Muscle layer of colon (tissue), 2 donors: ENCODE measurements at regions not wholly inside any gene's neighbourhood (a gene's known extent, or its start where the extent isn't known, plus 50 kb on each side); places are given as distances from the start of the nearest gene placed in this dataset.

Source experiments
- H3K27ac ChIP-seq: one replicate; pipeline ENCODE4 v1.7.0; 2013; ENCODE audit warnings: low read depth, mild to moderate bottlenecking, low read length, moderate library complexity
- H3K27me3 ChIP-seq, 2 donors: one replicate each; pipeline ENCODE4 v1.7.0; 2013; ENCODE audit warnings: low read length in 2 of 2, mild to moderate bottlenecking in 2 of 2; ENCODE audit not compliant: insufficient read depth in 2 of 2, control insufficient read depth in 1 of 2
- H3K36me3 ChIP-seq: one replicate; pipeline ENCODE4 v1.7.0; 2013; ENCODE audit warnings: mild to moderate bottlenecking, low read length; ENCODE audit not compliant: insufficient read depth
- H3K4me1 ChIP-seq: one replicate; pipeline ENCODE4 v1.7.0; 2013; ENCODE audit warnings: mild to moderate bottlenecking, low read length; ENCODE audit not compliant: insufficient read depth
- H3K4me3 ChIP-seq, 2 donors: one replicate each; pipeline ENCODE4 v1.7.0; 2013; ENCODE audit warnings: low read length in 2 of 2, low read depth in 1 of 2, mild to moderate bottlenecking in 1 of 2, moderate library complexity in 1 of 2
- H3K9ac ChIP-seq: one replicate; pipeline ENCODE4 v1.7.0; 2013; ENCODE audit warnings: low read length
- H3K9me3 ChIP-seq: one replicate; pipeline ENCODE4 v1.7.0; 2013; ENCODE audit warnings: mild to moderate bottlenecking, low read length
- donor health status: abdominal sarcoma.
- donor health status: Adenocarcinoma of cecum.

GRCh38 chr1:56415720-56416119 lies 163.6 kb downstream of the PLPP3 start:
- H3K9ac ChIP-seq = no peak overlapping the region
- no peaks in the 10 kb centered on the region for H3K36me3 ChIP-seq
- peaks cover 19% of the 10 kb centered on the region for H3K4me1 ChIP-seq
- no peak overlapping the region for H3K4me3 ChIP-seq
- H3K9me3 ChIP-seq = no peaks in the 10 kb centered on the region
- H3K27me3 ChIP-seq = no peaks in the 10 kb centered on the region
- H3K27ac ChIP-seq = no peak overlapping the region

GRCh38 chr1:56415258-56415657 lies 164.1 kb downstream of the PLPP3 start:
- no peaks in the 10 kb centered on the region for H3K27me3 ChIP-seq
- H3K4me1 ChIP-seq = peaks cover 19% of the 10 kb centered on the region
- H3K27ac ChIP-seq = no peak overlapping the region
- H3K4me3 ChIP-seq = no peak overlapping the region
- no peaks in the 10 kb centered on the region for H3K36me3 ChIP-seq
- H3K9me3 ChIP-seq = no peaks in the 10 kb centered on the region
- no peak overlapping the region for H3K9ac ChIP-seq

- Histone ChIP-seq H3K9ac (no peak overlapping the region), H3K36me3 (no peaks in the 10 kb centered on the region), H3K4me3 (no peak overlapping the region), H3K27me3 (no peaks in the 10 kb centered on the region), H3K4me1 (peaks cover 19% of the 10 kb centered on the region), H3K27ac (no peak overlapping the region), H3K9me3 (no peaks in the 10 kb centered on the region)
Measured at GRCh38 chr1:56414728-56415224, 164.6 kb downstream of the PLPP3 start.

GRCh38 chr1:56413671-56414199 lies 165.6 kb downstream of the PLPP3 start:
- Histone ChIP-seq H3K27me3 (no peaks in the 10 kb centered on the region), H3K4me1 (peaks cover 16% of the 10 kb centered on the region), H3K4me3 (no peak overlapping the region), H3K9ac (no peak overlapping the region), H3K9me3 (no peaks in the 10 kb centered on the region), H3K27ac (no peak overlapping the region), H3K36me3 (no peaks in the 10 kb centered on the region)

GRCh38 chr1:56411484-56412180 lies 167.7 kb downstream of the PLPP3 start:
- no peak overlapping the region for H3K27ac ChIP-seq
- no peak overlapping the region for H3K9ac ChIP-seq
- no peaks in the 10 kb centered on the region for H3K27me3 ChIP-seq
- H3K9me3 ChIP-seq = no peaks in the 10 kb centered on the region
- no peaks in the 10 kb centered on the region for H3K4me1 ChIP-seq
- H3K4me3 ChIP-seq = no peak overlapping the region
- no peaks in the 10 kb centered on the region for H3K36me3 ChIP-seq

GRCh38 chr1:56411021-56411420 lies 168.3 kb downstream of the PLPP3 start:
- H3K36me3 ChIP-seq = no peaks in the 10 kb centered on the region
- no peak overlapping the region for H3K4me3 ChIP-seq
- H3K27me3 ChIP-seq = no peaks in the 10 kb centered on the region
- H3K9ac ChIP-seq = no peak overlapping the region
- H3K9me3 ChIP-seq = no peaks in the 10 kb centered on the region
- no peaks in the 10 kb centered on the region for H3K4me1 ChIP-seq
- H3K27ac ChIP-seq = no peak overlapping the region

GRCh38 chr1:56410405-56410804 lies 169.0 kb downstream of the PLPP3 start:
- Histone ChIP-seq H3K36me3 (no peaks in the 10 kb centered on the region), H3K9me3 (no peaks in the 10 kb centered on the region), H3K27ac (no peak overlapping the region), H3K4me1 (no peaks in the 10 kb centered on the region), H3K4me3 (no peak overlapping the region), H3K27me3 (no peaks in the 10 kb centered on the region), H3K9ac (no peak overlapping the region)

GRCh38 chr1:56409112-56409691 lies 170.2 kb downstream of the PLPP3 start:
- Histone ChIP-seq H3K9me3 (no peaks in the 10 kb centered on the region), H3K27ac (no peak overlapping the region), H3K9ac (no peak overlapping the region), H3K36me3 (no peaks in the 10 kb centered on the region), H3K27me3 (no peaks in the 10 kb centered on the region), H3K4me1 (no peaks in the 10 kb centered on the region), H3K4me3 (no peak overlapping the region)

GRCh38 chr1:56406821-56407220 lies 172.5 kb downstream of the PLPP3 start:
- Histone ChIP-seq H3K4me3 (no peak overlapping the region), H3K36me3 (no peaks in the 10 kb centered on the region), H3K27ac (no peak overlapping the region), H3K27me3 (no peaks in the 10 kb centered on the region), H3K9ac (no peak overlapping the region), H3K9me3 (no peaks in the 10 kb centered on the region), H3K4me1 (no peaks in the 10 kb centered on the region)

- Histone ChIP-seq H3K27ac (no peak overlapping the region), H3K4me3 (no peak overlapping the region)
Measured at GRCh38 chr1:56404561-56405030, 174.8 kb downstream of the PLPP3 start.

GRCh38 chr1:56404066-56404465 lies 175.3 kb downstream of the PLPP3 start:
- Histone ChIP-seq H3K9ac (no peak overlapping the region), H3K4me1 (no peaks in the 10 kb centered on the region), H3K27ac (no peak overlapping the region), H3K27me3 (no peaks in the 10 kb centered on the region), H3K9me3 (no peaks in the 10 kb centered on the region), H3K36me3 (no peaks in the 10 kb centered on the region), H3K4me3 (no peak overlapping the region)

More at GRCh38 chr1:56404561-56405030, 174.8 kb downstream of the PLPP3 start:
- no peak overlapping the region for H3K9ac ChIP-seq
- H3K4me1 ChIP-seq = no peaks in the 10 kb centered on the region
- H3K36me3 ChIP-seq = no peaks in the 10 kb centered on the region
- no peaks in the 10 kb centered on the region for H3K27me3 ChIP-seq
- H3K9me3 ChIP-seq = no peaks in the 10 kb centered on the region
